WTC11 (cell line): ENCODE measurements at regions not wholly inside any gene's neighbourhood (a gene's known extent, or its start where the extent isn't known, plus 50 kb on each side); places are given as distances from the start of the nearest gene placed in this dataset.

Experiments used
- ATAC-seq: fragments of 200-7000 bp; cut with Tn5 transposase; 2 replicates; pipeline ENCODE4 v1.10.0; 2021; ENCODE audit warnings: mild to moderate bottlenecking, moderate library complexity
- CTCF ChIA-PET: fragments of 300-600 bp; sonication (Branson Sonifier 250); formaldehyde crosslinking; loops from one replicate; lab custom pipeline; 2021; ENCODE audit warnings: antibody characterized with exemption; lab: Charles Lee
- POLR2A ChIA-PET: fragments of 350-600 bp; sonication (Branson Sonifier 250); formaldehyde crosslinking; loops from one replicate; lab custom pipeline; 2021; ENCODE audit warnings: antibody characterized with exemption; lab: Charles Lee
- DNase-seq: peaks from one replicate; pipeline ENCODE4 v3.0.0; 2021; ENCODE audit warnings: low spot score
- H3K27ac Mint-ChIP-seq: 2 replicates; pipeline ENCODE4 v1.8.0; 2021; ENCODE audit warnings: mixed read lengths
- H3K27me3 Mint-ChIP-seq: 2 replicates; pipeline ENCODE4 v1.8.0; 2021; ENCODE audit warnings: low read depth, mild to moderate bottlenecking, moderate library complexity, mixed read lengths
- H3K36me3 Mint-ChIP-seq: 2 replicates; pipeline ENCODE4 v1.8.0; 2021; ENCODE audit warnings: mixed read lengths
- H3K4me1 Mint-ChIP-seq: 2 replicates; pipeline ENCODE4 v1.8.0; 2022; ENCODE audit warnings: mixed read lengths
- H3K4me3 Mint-ChIP-seq: 2 replicates; pipeline ENCODE4 v1.8.0; 2021; ENCODE audit warnings: mild to moderate bottlenecking, moderate library complexity, mixed read lengths
- H3K9me3 Mint-ChIP-seq: 2 replicates; pipeline ENCODE4 v1.8.0; 2021; ENCODE audit warnings: mixed read lengths
- ESRRA ChIP-seq: sonication (generic); formaldehyde crosslinking; IDR thresholded peaks from 2 replicates; pipeline ENCODE4 v1.8.1; 2022; ENCODE audit warnings: mild to moderate bottlenecking, missing genetic modification reagents, borderline replicate concordance
- FOXJ3 ChIP-seq: sonication (generic); formaldehyde crosslinking; IDR thresholded peaks from 2 replicates; pipeline ENCODE4 v1.9.0; 2021; ENCODE audit warnings: missing genetic modification reagents, mild to moderate bottlenecking, borderline replicate concordance
- RELA ChIP-seq: sonication (generic); formaldehyde crosslinking; IDR thresholded peaks from 2 replicates; pipeline ENCODE4 v1.8.1; 2022; ENCODE audit warnings: missing genetic modification reagents, mild to moderate bottlenecking, borderline replicate concordance
- RORB ChIP-seq: fragments of 250-450 bp; sonication (Bioruptor Pico); IDR thresholded peaks from 2 replicates; pipeline ENCODE4 v1.9.0; 2021; ENCODE audit warnings: mild to moderate bottlenecking
- TCF7 ChIP-seq: sonication (generic); formaldehyde crosslinking; IDR thresholded peaks from 2 replicates; pipeline ENCODE4 v1.8.0; 2022; ENCODE audit warnings: mild to moderate bottlenecking, low read depth, missing genetic modification reagents, moderate library complexity
- TF ChIP-seq, protein P1 (sequence below): fragments of 250-450 bp; sonication (Bioruptor Pico); conservative IDR thresholded peaks from 2 replicates; pipeline ENCODE4 v1.9.0; 2021; ENCODE audit warnings: mild to moderate bottlenecking
- TF ChIP-seq, protein P2 (sequence below): sonication (generic); formaldehyde crosslinking; conservative IDR thresholded peaks from 2 replicates; pipeline ENCODE4 v1.8.1; 2022; ENCODE audit warnings: mild to moderate bottlenecking, missing genetic modification reagents
- TF ChIP-seq, protein P3 (sequence below): fragments of 250-450 bp; sonication (Bioruptor Pico); IDR thresholded peaks from 2 replicates; pipeline ENCODE4 v1.9.0; 2021; ENCODE audit warnings: mild to moderate bottlenecking
- TF ChIP-seq, protein P4 (sequence below): sonication (generic); formaldehyde crosslinking; IDR thresholded peaks from 2 replicates; pipeline ENCODE4 v1.8.1; 2022; ENCODE audit warnings: low read depth, missing genetic modification reagents, borderline replicate concordance
- TF ChIP-seq, protein P5 (sequence below): fragments of 250-450 bp; sonication (Bioruptor Pico); IDR thresholded peaks from 2 replicates; pipeline ENCODE4 v1.9.0; 2021; ENCODE audit warnings: mild to moderate bottlenecking
- TF ChIP-seq, protein P6 (sequence below): sonication (generic); formaldehyde crosslinking; IDR thresholded peaks from 2 replicates; pipeline ENCODE4 v1.8.1; 2023; ENCODE audit warnings: mild to moderate bottlenecking, missing genetic modification reagents

DNA sequence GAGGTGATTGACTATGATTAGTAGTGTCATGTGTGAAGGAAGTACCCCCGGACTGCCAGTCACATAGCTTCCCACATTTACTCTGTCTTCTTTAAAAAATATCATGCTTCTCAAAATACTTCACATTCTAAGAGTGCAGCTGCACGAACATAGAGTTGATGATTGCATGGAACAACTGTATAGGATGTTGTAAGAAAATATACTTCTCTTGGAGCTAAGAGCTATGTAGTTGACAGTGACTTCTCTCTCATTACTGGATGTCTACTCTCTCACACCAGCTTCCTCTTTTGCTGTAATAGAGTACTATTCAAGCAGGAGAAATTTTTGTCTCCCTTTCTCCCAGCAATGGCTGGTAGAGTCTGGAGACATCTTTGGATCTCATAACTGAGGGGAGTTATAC lies 99.4 kb upstream of the PUDP start:
- Mint-ChIP-seq H3K9me3 (no peaks in the 10 kb centered on the region), H3K36me3 (no peaks in the 10 kb centered on the region)

DNA sequence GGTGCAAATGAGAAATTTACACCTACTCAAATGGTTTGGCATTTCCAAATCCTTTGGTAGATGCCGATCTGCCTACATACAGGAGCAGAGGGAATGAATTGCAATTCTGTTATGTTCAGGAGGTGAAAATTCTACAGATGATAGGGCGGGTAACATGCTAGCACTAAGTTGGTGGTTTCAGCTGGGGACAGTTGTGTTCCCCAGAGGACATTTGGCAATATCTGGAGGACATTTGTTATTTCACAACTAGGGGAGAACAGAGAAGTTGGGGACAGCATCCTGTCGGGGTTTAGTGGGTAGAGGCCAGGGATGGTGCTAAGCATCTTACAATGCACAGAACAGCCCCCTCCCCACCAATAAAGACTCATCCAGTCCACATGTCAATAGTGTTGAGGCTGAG lies 96.5 kb upstream of the PUDP start:
- ATAC-seq, result no peak
- no peaks in the 10 kb centered on the region for H3K36me3 Mint-ChIP-seq
- H3K27ac Mint-ChIP-seq, result no peak overlapping the region

More for the DNA sequence above, 99.4 kb upstream of the PUDP start:
- TF ChIP-seq, protein P1, sequence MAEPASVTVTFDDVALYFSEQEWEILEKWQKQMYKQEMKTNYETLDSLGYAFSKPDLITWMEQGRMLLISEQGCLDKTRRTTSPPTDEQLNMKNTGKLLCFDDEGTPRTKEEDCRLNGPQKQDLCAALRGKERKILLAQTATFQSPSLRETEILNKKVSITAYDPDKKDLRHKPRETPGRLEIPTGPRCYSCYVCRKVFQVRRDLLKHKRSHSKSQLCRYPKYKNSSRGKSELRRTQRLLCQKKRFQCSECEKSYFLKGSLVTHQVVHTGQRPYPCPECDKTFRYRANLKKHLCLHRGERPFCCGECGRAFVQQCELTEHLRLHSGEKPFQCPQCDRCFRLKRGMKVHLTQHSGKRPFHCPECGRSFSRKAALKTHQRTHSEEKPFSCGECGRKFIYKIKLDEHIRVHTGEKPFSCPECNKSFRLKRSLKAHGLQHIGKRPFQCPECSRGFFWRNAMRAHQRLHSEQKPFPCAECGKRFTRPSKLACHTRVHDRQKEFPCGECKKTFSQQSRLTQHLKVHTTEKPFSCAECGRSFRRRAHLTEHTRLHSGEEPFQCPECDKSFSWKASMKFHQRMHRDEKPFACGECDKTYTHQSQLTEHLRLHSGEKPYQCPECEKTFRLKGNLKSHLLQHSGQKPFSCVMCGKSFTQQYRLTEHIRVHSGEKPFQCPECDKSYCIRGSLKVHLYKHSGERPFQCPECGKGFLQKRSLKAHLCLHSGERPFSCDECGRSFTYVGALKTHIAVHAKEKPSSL (CRISPR knock-in tag), result no peak
- TF ChIP-seq TCF7 (CRISPR knock-in tag) (no peak), ESRRA (no peak), FOXJ3 (no peak), RORB (CRISPR knock-in tag) (no peak)
- TF ChIP-seq, protein P2, sequence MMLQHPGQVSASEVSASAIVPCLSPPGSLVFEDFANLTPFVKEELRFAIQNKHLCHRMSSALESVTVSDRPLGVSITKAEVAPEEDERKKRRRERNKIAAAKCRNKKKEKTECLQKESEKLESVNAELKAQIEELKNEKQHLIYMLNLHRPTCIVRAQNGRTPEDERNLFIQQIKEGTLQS (CRISPR knock-in tag), result no peak
- no peak overlapping the region for H3K4me3 Mint-ChIP-seq
- DNase-seq (no peak), ATAC-seq (no peak)
- POLR2A ChIA-PET, result no interaction called here
- CTCF ChIA-PET, result interaction anchor here (1.0 kb wide), 1 partner anchor 13 kb away, joined by 3 read pairs; no protein-coding TSS in a partner anchor
- H3K27ac Mint-ChIP-seq, result no peak overlapping the region
- H3K4me1 Mint-ChIP-seq, result peaks cover 11% of the 10 kb centered on the region
- H3K27me3 Mint-ChIP-seq, result no peaks in the 10 kb centered on the region

More for the DNA sequence above, 96.5 kb upstream of the PUDP start:
- TF ChIP-seq, protein P3, sequence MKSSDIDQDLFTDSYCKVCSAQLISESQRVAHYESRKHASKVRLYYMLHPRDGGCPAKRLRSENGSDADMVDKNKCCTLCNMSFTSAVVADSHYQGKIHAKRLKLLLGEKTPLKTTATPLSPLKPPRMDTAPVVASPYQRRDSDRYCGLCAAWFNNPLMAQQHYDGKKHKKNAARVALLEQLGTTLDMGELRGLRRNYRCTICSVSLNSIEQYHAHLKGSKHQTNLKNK, result no peak
- TF ChIP-seq, protein P4, sequence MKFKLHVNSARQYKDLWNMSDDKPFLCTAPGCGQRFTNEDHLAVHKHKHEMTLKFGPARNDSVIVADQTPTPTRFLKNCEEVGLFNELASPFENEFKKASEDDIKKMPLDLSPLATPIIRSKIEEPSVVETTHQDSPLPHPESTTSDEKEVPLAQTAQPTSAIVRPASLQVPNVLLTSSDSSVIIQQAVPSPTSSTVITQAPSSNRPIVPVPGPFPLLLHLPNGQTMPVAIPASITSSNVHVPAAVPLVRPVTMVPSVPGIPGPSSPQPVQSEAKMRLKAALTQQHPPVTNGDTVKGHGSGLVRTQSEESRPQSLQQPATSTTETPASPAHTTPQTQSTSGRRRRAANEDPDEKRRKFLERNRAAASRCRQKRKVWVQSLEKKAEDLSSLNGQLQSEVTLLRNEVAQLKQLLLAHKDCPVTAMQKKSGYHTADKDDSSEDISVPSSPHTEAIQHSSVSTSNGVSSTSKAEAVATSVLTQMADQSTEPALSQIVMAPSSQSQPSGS (CRISPR knock-in tag), result no peak
- TF ChIP-seq, protein P5, sequence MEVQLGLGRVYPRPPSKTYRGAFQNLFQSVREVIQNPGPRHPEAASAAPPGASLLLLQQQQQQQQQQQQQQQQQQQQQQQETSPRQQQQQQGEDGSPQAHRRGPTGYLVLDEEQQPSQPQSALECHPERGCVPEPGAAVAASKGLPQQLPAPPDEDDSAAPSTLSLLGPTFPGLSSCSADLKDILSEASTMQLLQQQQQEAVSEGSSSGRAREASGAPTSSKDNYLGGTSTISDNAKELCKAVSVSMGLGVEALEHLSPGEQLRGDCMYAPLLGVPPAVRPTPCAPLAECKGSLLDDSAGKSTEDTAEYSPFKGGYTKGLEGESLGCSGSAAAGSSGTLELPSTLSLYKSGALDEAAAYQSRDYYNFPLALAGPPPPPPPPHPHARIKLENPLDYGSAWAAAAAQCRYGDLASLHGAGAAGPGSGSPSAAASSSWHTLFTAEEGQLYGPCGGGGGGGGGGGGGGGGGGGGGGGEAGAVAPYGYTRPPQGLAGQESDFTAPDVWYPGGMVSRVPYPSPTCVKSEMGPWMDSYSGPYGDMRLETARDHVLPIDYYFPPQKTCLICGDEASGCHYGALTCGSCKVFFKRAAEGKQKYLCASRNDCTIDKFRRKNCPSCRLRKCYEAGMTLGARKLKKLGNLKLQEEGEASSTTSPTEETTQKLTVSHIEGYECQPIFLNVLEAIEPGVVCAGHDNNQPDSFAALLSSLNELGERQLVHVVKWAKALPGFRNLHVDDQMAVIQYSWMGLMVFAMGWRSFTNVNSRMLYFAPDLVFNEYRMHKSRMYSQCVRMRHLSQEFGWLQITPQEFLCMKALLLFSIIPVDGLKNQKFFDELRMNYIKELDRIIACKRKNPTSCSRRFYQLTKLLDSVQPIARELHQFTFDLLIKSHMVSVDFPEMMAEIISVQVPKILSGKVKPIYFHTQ (CRISPR knock-in tag), result no peak
- TF ChIP-seq RELA (CRISPR knock-in tag), result no peak
- TF ChIP-seq, protein P6, sequence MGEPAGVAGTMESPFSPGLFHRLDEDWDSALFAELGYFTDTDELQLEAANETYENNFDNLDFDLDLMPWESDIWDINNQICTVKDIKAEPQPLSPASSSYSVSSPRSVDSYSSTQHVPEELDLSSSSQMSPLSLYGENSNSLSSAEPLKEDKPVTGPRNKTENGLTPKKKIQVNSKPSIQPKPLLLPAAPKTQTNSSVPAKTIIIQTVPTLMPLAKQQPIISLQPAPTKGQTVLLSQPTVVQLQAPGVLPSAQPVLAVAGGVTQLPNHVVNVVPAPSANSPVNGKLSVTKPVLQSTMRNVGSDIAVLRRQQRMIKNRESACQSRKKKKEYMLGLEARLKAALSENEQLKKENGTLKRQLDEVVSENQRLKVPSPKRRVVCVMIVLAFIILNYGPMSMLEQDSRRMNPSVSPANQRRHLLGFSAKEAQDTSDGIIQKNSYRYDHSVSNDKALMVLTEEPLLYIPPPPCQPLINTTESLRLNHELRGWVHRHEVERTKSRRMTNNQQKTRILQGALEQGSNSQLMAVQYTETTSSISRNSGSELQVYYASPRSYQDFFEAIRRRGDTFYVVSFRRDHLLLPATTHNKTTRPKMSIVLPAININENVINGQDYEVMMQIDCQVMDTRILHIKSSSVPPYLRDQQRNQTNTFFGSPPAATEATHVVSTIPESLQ, result no peak
- TF ChIP-seq, all 79 proteins: peak for 0
- ChIA-PET CTCF (no interaction called here), POLR2A (no interaction called here)
- Mint-ChIP-seq H3K27me3 (peaks cover 3% of the 10 kb centered on the region; the same call in 1 of the 2 replicates), H3K4me1 (peaks cover 11% of the 10 kb centered on the region), H3K9me3 (no peaks in the 10 kb centered on the region), H3K4me3 (no peak overlapping the region)
- DNase-seq, result no peak
